HUES64 (cell line): ENCODE measurements at regions not wholly inside any gene's neighbourhood (a gene's known extent, or its start where the extent isn't known, plus 50 kb on each side); places are given as distances from the start of the nearest gene placed in this dataset.

Source experiments
- H3K27ac ChIP-seq: 2 replicates; pipeline ENCODE4 v1.7.0; 2013; ENCODE audit warnings: low read depth, low read length, inconsistent platforms
- H3K27me3 ChIP-seq: 2 replicates; pipeline ENCODE4 v1.6.1; 2013; ENCODE audit warnings: mild to moderate bottlenecking, low read length; ENCODE audit not compliant: insufficient read depth
- H3K36me3 ChIP-seq: 2 replicates; pipeline ENCODE4 v1.6.1; 2013; ENCODE audit warnings: mild to moderate bottlenecking, low read length; ENCODE audit not compliant: insufficient read depth
- H3K4me1 ChIP-seq: 2 replicates; pipeline ENCODE4 v1.6.1; 2013; ENCODE audit warnings: mild to moderate bottlenecking, low read length, moderate library complexity; ENCODE audit not compliant: insufficient read depth
- H3K4me3 ChIP-seq: 2 replicates; pipeline ENCODE4 v1.5.1; 2013; ENCODE audit warnings: mild to moderate bottlenecking, low read length, moderate library complexity
- H3K9ac ChIP-seq: 2 replicates; pipeline ENCODE4 v1.6.1; 2013; ENCODE audit warnings: mild to moderate bottlenecking, low read depth, low read length
- H3K9me3 ChIP-seq: 2 replicates; pipeline ENCODE4 v1.6.1; 2013; ENCODE audit warnings: low read depth, low read length; ENCODE audit not compliant: insufficient read depth
- WGBS: fragments of 150-250, 120-280 bp; methylation state at CpG from one replicate; pipeline ENCODE4 v1.1.7; 2013; ENCODE audit warnings: missing lambda C conversion rate; 5-methylcytosine and 5-hydroxymethylcytosine counted together

- WGBS: 68% methylated on average over 23 of the region's 23 CpGs
- Histone ChIP-seq H3K27ac (no peak overlapping the region), H3K27me3 (no peaks in the 10 kb centered on the region), H3K9ac (no peak overlapping the region), H3K36me3 (no peaks in the 10 kb centered on the region), H3K4me3 (no peak overlapping the region), H3K4me1 (no peaks in the 10 kb centered on the region), H3K9me3 (no peaks in the 10 kb centered on the region)
Measured at GRCh38 chr21:32940079-32941014, 85.4 kb upstream of the OLIG2 start.

DNA sequence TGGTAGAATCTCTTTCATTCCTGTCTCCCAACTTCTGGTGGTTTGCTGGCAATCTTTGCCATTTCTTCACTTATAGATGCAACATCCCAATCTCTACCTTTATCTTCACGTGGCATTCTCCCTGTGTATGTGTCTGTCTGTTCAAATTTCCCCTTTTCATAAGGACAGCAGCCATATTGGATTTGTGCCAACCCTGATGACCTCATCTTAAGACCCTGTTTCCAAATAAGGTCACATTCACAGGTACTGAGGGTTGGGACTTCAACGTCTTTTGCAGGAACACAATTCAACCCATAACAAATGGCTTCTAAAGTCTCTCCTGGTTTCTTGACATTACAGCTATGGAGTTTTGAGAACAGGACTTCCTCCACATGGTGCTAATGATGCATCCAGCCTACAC is 84.5 kb upstream of the OLIG2 start:
- Histone ChIP-seq H3K9ac (no peak overlapping the region), H3K27ac (no peak overlapping the region), H3K4me1 (no peaks in the 10 kb centered on the region), H3K4me3 (no peak overlapping the region), H3K27me3 (no peaks in the 10 kb centered on the region), H3K9me3 (no peaks in the 10 kb centered on the region), H3K36me3 (no peaks in the 10 kb centered on the region)
- 90% methylated on average over 2 of the region's 2 CpGs for WGBS

DNA sequence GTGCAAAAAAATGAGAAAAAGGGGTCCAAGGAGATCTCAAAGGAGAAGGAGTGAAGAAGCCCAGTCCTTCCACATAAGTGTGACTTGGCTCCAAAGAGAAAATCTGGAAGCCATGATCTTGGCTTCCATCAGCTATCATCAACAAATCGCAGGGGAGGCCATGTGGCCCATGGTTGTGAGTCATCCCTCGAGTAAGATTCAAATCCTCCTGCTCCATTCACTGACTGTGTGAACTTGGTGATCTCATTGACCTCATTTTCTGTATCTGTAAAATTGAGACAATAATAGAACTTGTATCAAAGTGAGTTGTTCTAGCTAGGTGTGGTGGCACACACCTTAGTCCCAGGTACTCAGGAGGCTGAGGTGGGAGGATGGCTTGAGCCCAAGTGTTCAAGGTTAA is 79.1 kb upstream of the OLIG2 start:
- WGBS: 87% methylated on average over 2 of the region's 2 CpGs
- Histone ChIP-seq H3K27me3 (no peaks in the 10 kb centered on the region), H3K9ac (no peak overlapping the region), H3K9me3 (no peaks in the 10 kb centered on the region), H3K4me1 (peaks cover 10% of the 10 kb centered on the region), H3K4me3 (no peak overlapping the region), H3K36me3 (no peaks in the 10 kb centered on the region), H3K27ac (no peak overlapping the region)

GRCh38 chr21:32947736-32948135 is 78.0 kb upstream of the OLIG2 start:
- Histone ChIP-seq H3K4me3 (no peak overlapping the region), H3K9me3 (no peaks in the 10 kb centered on the region), H3K9ac (no peak overlapping the region), H3K27me3 (no peaks in the 10 kb centered on the region), H3K36me3 (no peaks in the 10 kb centered on the region), H3K4me1 (peaks cover 21% of the 10 kb centered on the region), H3K27ac (no peak overlapping the region)
- no CpG with 5 or more reads among the region's 1 CpG for WGBS

DNA sequence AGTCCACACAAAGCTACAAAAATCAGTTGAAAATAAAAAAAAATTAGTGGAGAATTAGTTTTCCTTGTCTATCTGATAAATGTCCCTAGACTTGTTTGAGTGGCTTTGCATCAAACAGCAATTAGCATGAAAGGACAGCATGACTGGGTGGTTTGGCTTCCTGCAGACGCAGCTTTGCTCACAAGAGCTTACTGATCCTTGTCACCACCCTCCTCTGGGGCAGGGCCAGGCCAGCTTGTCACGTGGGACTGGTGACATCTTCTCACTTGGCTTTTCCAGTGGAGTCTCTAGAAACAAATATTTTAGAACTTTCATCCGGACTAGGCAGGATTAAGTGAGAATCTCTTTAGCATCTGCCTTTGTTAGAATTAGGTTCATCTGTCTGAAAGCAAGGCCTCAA is 76.0 kb upstream of the OLIG2 start:
- Histone ChIP-seq H3K27me3 (no peaks in the 10 kb centered on the region), H3K9me3 (no peaks in the 10 kb centered on the region), H3K27ac (no peak overlapping the region), H3K9ac (no peak overlapping the region), H3K4me3 (no peak overlapping the region), H3K4me1 (peaks cover 29% of the 10 kb centered on the region), H3K36me3 (no peaks in the 10 kb centered on the region)
- 58% methylated on average over 3 of the region's 3 CpGs for WGBS

GRCh38 chr21:32951041-32951440 is 74.7 kb upstream of the OLIG2 start:
- H3K27me3 ChIP-seq: no peaks in the 10 kb centered on the region

DNA sequence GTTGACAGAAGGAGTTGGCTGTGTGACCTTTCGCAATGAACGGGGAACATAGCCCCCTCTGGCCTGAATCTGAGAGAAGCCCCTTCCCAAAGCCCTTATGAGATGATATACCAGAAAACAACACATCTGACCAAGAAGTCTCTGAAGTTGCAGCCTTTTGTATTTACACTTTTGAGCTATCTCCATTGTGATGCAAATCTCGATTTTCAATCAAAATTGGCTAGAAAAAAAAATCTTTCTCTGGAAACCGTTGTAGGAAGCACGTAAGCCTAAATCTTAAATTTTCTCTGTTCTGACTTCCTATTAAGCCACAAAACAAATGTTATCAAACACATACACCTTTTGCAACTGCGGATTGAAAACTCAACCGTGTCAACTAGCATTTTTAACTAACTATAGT is 71.4 kb upstream of the OLIG2 start:
- no peaks in the 10 kb centered on the region for H3K9me3 ChIP-seq
- no peak overlapping the region for H3K9ac ChIP-seq
- no peak overlapping the region for H3K27ac ChIP-seq
- 65% methylated on average over 5 of the region's 7 CpGs for WGBS
- no peak overlapping the region for H3K4me3 ChIP-seq
- no peaks in the 10 kb centered on the region for H3K27me3 ChIP-seq
- no peaks in the 10 kb centered on the region for H3K36me3 ChIP-seq
- peaks cover 48% of the 10 kb centered on the region for H3K4me1 ChIP-seq

More at GRCh38 chr21:32951041-32951440, 74.7 kb upstream of the OLIG2 start:
- Histone ChIP-seq H3K4me1 (peaks cover 38% of the 10 kb centered on the region), H3K4me3 (no peak overlapping the region), H3K36me3 (no peaks in the 10 kb centered on the region), H3K9ac (no peak overlapping the region), H3K27ac (no peak overlapping the region), H3K9me3 (no peaks in the 10 kb centered on the region)
- WGBS: 60% methylated on average over 6 of the region's 6 CpGs

DNA sequence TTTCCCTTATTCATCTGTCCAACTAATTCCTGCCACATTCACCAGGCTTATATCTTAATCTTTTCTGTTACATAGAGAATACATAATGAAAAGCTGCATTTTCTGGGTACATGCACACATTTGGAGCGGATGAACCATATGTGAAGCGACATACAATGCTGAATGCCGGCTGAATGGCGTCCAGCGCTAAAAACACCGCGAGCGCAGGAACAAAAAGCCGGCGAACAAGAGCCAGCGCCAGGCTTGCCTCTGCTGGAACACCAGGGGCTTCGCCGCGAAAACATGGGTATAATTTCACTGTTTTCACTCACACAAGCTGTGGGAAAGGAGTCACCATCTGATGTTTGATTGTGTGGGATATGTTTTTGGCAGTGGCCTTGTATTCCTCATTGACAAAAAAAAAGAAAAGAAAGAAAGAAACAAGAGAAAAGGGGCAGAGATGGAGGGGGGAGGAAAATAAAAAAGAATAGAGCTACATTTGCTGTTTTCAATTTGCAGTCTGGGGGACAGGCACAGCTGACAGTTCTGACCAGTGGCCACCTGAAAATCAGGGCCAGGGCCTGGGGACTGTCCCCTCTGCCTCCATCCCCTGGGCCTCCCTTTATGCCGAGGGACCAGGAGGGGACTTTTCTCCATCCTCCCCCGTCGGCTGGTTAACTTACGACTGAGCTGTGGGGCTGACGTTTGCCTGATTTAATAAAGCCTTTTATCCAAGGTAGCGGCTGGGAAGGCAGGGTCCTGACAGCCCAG is 70.2 kb upstream of the OLIG2 start:
- Histone ChIP-seq H3K27ac (no peak overlapping the region), H3K9ac (no peak overlapping the region), H3K27me3 (no peaks in the 10 kb centered on the region), H3K36me3 (no peaks in the 10 kb centered on the region), H3K9me3 (no peaks in the 10 kb centered on the region), H3K4me1 (peaks cover 54% of the 10 kb centered on the region), H3K4me3 (no peak overlapping the region)
- WGBS: 87% methylated on average over 20 of the region's 20 CpGs

DNA sequence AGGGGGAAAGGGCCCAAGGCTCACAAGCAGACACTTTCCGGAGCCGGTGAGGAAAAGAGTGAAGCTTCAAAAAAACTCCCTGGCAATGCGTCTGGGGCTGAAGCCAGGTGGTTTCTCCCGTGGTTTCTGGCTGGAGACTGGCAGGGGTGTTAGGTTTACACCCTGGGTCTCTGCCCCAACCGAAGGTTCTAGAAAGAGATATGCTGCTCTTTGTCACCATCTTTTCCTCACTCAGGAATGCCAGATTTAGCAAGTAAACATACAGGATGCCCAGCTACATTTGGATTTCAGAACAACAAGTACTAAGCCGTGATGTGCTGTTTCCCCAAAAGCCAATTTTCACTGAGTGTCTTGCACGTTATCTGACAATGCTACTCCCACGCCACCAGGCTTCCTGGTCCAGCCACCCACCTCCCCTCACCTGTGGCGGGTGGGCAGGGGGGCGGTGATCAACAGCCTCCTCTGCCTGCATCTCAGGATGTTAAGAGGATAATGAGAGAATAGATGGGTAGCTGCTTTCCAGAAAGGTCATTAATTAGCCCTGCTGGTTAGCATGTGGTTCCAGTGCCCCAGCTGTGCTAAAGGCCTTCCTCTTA is 69.6 kb upstream of the OLIG2 start:
- Histone ChIP-seq H3K36me3 (no peaks in the 10 kb centered on the region), H3K27me3 (no peaks in the 10 kb centered on the region), H3K27ac (no peak overlapping the region), H3K4me1 (peaks cover 49% of the 10 kb centered on the region), H3K4me3 (no peak overlapping the region), H3K9ac (no peak overlapping the region), H3K9me3 (no peaks in the 10 kb centered on the region)
- WGBS: 83% methylated on average over 10 of the region's 10 CpGs

GRCh38 chr21:32957545-32957944 is 68.2 kb upstream of the OLIG2 start:
- Histone ChIP-seq H3K36me3 (no peaks in the 10 kb centered on the region), H3K9ac (no peak overlapping the region), H3K4me3 (no peak overlapping the region), H3K27ac (no peak overlapping the region), H3K27me3 (no peaks in the 10 kb centered on the region), H3K9me3 (no peaks in the 10 kb centered on the region), H3K4me1 (peaks cover 39% of the 10 kb centered on the region)
- WGBS: 93% methylated on average over 8 of the region's 8 CpGs
